DOHH2 (cell line): ENCODE measurements at regions not wholly inside any gene's neighbourhood (a gene's known extent, or its start where the extent isn't known, plus 50 kb on each side); places are given as distances from the start of the nearest gene placed in this dataset.

Source experiments
- H3F3A ChIP-seq: fragments of 200-600 bp; sonication (generic), shearing (Covaris generic); 2 replicates; pipeline ENCODE4 v1.6.0; 2016; ENCODE audit warnings: antibody characterized with exemption, mild to moderate bottlenecking; ENCODE audit not compliant: control insufficient read depth, insufficient read depth
- H3K27ac ChIP-seq: fragments of 200-600 bp; sonication (generic); 2 replicates; pipeline ENCODE4 v1.5.1; 2014; ENCODE audit warnings: low read depth, mild to moderate bottlenecking, low read length, moderate library complexity
- H3K27me3 ChIP-seq: fragments of 200-600 bp; sonication (generic); 2 replicates; pipeline ENCODE4 v1.6.1; 2014; ENCODE audit warnings: mild to moderate bottlenecking, low read length, mixed read lengths; ENCODE audit not compliant: control insufficient read depth
- H3K36me3 ChIP-seq: fragments of 200-600 bp; sonication (generic); 2 replicates; pipeline ENCODE4 v1.6.1; 2014; ENCODE audit warnings: mild to moderate bottlenecking, low read length, moderate library complexity, mixed read lengths; ENCODE audit not compliant: control insufficient read depth
- H3K4me1 ChIP-seq: fragments of 200-600 bp; sonication (generic); 2 replicates; pipeline ENCODE4 v1.6.1; 2014; ENCODE audit warnings: mild to moderate bottlenecking, low read length, mixed read lengths; ENCODE audit not compliant: control insufficient read depth
- H3K4me2 ChIP-seq: fragments of 200-600 bp; sonication (generic); 2 replicates; pipeline ENCODE4 v1.6.0; 2014; ENCODE audit warnings: mild to moderate bottlenecking, low read length, moderate library complexity
- H3K4me3 ChIP-seq: fragments of 200-600 bp; sonication (generic); 2 replicates; pipeline ENCODE4 v1.5.1; 2014; ENCODE audit warnings: mild to moderate bottlenecking, low read length, mixed read lengths
- H3K79me2 ChIP-seq: fragments of 200-600 bp; sonication (generic); 2 replicates; pipeline ENCODE4 v1.6.1; 2014; ENCODE audit warnings: mild to moderate bottlenecking, low read length, mixed read lengths; ENCODE audit not compliant: control insufficient read depth
- H3K9me2 ChIP-seq: fragments of 200-600 bp; sonication (generic); replicated peaks from 2 replicates; pipeline ENCODE4 v1.6.1; 2014; ENCODE audit warnings: mild to moderate bottlenecking, low read length, mixed read lengths; ENCODE audit not compliant: control insufficient read depth
- H3K9me3 ChIP-seq: fragments of 200-600 bp; sonication (generic); 2 replicates; pipeline ENCODE4 v1.6.1; 2014; ENCODE audit warnings: antibody characterized with exemption, low read length, mixed read lengths; ENCODE audit not compliant: control insufficient read depth, insufficient read depth
- H4K20me1 ChIP-seq: fragments of 200-600 bp; sonication (generic); 2 replicates; pipeline ENCODE4 v1.6.0; 2014; ENCODE audit warnings: low read depth, mild to moderate bottlenecking, antibody characterized with exemption, low read length, moderate library complexity; ENCODE audit not compliant: control insufficient read depth, insufficient read depth
- CTCF ChIP-seq: fragments of 200-600 bp; sonication (generic); IDR thresholded peaks from one replicate; pipeline ENCODE4 v1.5.1; 2014; ENCODE audit warnings: antibody characterized with exemption, mild to moderate bottlenecking, low read depth, low read length; ENCODE audit not compliant: poor library complexity, severe bottlenecking
- EZH2phosphoT487 ChIP-seq: fragments of 200-600 bp; sonication (generic); IDR thresholded peaks from 2 replicates; pipeline ENCODE4 v1.6.1; 2017; ENCODE audit warnings: borderline replicate concordance, mild to moderate bottlenecking, antibody characterized with exemption, low read length, moderate library complexity, mixed read lengths

DNA sequence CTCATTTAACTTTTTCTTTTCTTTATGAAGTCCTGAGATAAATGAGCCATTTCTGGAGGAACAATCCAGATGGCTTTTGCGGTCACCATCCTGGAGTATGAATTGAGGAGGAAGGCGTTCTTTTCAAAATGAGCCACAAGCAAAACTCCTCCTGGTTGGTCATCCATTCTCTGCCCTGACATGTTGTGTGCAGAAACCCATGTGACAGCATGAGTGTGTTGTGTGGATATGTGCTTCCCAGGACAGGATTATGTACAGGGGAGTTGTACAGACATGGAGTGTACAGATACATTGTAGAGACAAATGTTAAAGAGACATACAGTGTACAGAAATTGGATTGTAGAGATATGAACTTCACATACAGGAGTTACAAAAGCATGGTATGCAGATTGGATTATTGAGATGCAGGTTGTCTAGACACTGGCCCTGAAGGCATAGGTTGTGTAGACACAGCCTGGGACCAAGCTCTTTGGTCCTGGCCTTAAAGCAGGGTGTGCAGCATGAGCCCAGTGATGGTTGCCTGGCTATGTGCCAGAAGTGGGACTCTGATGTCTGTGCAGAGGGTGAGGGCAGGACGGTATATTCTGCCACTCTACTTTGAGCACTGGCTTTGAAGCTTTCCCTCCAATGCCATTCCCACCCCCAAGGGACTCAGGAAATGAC lies 178.5 kb upstream of the ZBED5 start:
- TF ChIP-seq EZH2phosphoT487 (no peak), CTCF (no peak)
- no peak overlapping the region for H3K27ac ChIP-seq
- H3K79me2 ChIP-seq = no peaks in the 10 kb centered on the region

GRCh38 chr11:11035331-11035730 lies 177.5 kb upstream of the ZBED5 start:
- TF ChIP-seq EZH2phosphoT487 (no peak), CTCF (no peak)
- H3F3A ChIP-seq = no peaks in the 10 kb centered on the region
- H3K4me3 ChIP-seq = no peak overlapping the region
- no peaks in the 10 kb centered on the region for H3K4me1 ChIP-seq
- peaks cover 12% of the 10 kb centered on the region for H3K27me3 ChIP-seq
- no peaks in the 10 kb centered on the region for H3K9me3 ChIP-seq
- H3K36me3 ChIP-seq = no peaks in the 10 kb centered on the region
- no peaks in the 10 kb centered on the region for H3K79me2 ChIP-seq
- no peak overlapping the region for H3K27ac ChIP-seq
- H3K4me2 ChIP-seq = no peak overlapping the region
- H4K20me1 ChIP-seq = no peaks in the 10 kb centered on the region
- no peaks in the 10 kb centered on the region for H3K9me2 ChIP-seq

More for the DNA sequence above, 178.5 kb upstream of the ZBED5 start:
- peaks cover 8% of the 10 kb centered on the region for H3K27me3 ChIP-seq
- H3K4me1 ChIP-seq = no peaks in the 10 kb centered on the region
- H3K36me3 ChIP-seq = no peaks in the 10 kb centered on the region
- H3K4me2 ChIP-seq = no peak overlapping the region
- no peaks in the 10 kb centered on the region for H3K9me3 ChIP-seq
- no peaks in the 10 kb centered on the region for H3F3A ChIP-seq
- no peaks in the 10 kb centered on the region for H3K9me2 ChIP-seq
- H4K20me1 ChIP-seq = no peaks in the 10 kb centered on the region
- H3K4me3 ChIP-seq = no peak overlapping the region

DNA sequence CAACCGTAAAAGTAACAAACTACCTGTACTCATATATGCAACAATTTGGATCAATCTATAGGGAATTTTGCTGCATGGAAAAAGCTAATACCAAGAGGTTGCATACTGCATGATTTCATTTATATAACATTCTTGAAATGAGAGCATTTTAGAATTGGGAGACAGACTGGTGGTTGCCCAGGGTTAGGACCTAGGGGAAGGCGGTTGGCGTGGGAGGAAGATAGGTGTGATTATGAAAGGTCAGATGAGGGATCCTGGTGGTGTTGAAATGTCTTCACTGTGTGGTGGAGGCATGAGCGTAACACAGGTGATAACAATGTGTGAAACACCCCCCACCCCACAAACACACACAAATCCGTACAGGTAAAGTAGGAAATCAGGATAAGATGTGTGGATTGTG lies 176.6 kb upstream of the ZBED5 start:
- Histone ChIP-seq H3K4me2 (no peak overlapping the region), H3K9me2 (no peaks in the 10 kb centered on the region), H3K36me3 (no peaks in the 10 kb centered on the region), H3K79me2 (no peaks in the 10 kb centered on the region), H3F3A (no peaks in the 10 kb centered on the region), H3K27me3 (peaks cover 16% of the 10 kb centered on the region), H3K27ac (no peak overlapping the region), H4K20me1 (no peaks in the 10 kb centered on the region), H3K4me3 (no peak overlapping the region), H3K4me1 (no peaks in the 10 kb centered on the region), H3K9me3 (no peaks in the 10 kb centered on the region)
- no peak for TF ChIP-seq EZH2phosphoT487
- TF ChIP-seq CTCF = no peak
